ENCODE measurements at regions not wholly inside any gene's neighbourhood (a gene's known extent, or its start where the extent isn't known, plus 50 kb on each side); places are given as distances from the start of the nearest gene placed in this dataset.

DNA sequence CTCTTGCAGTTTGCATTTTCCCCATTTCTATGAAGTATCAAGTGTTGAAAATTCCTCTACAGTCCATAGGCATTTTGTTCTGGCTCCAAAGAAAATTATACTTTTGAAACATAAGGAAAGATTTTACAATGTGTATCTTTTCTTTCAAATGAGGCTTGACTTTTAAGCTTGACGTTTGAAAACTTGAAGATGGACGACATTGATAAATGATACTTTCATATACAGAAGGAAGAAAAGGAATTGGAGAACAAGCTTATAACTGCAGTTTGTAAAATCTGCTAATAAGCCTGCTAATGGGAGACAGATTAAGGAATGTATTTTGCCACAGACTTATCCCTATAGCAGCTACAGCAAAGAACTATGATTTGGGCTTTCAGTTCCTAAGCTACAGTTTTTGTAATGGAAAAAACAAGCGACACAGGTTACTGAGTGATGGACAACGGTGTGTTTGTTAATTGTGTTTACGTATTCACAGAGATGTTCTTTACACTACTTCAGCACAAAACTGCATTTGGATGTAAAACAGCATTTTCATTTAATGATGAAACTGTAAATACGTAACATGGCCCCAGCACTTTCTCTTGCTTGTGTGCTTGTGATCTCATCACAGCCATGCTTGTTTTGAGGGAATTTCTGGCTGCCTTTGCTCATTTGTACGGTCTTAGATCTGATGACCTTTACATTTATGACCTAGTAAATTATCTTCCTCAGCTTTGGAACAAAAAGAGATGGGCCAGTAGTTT, 83.2 kb upstream of the FAT1 start:
- Histone ChIP-seq H3K36me3 (no peaks in the 10 kb centered on the region), H3K4me1 (peaks cover 0 to 5% (median 0%) of the 10 kb centered on the region in 4 donors), H3K27ac (no peak overlapping the region), H3K27me3 (no peaks in the 10 kb centered on the region), H3K4me3 (no peak overlapping the region), H3K9me3 (no peaks in the 10 kb centered on the region)
- WGBS, 2 donors (ENCODE audit: low coverage in 1 of 2): 69 to 78% methylated on average over 6 to 7 of the region's 7 CpGs
- intact Hi-C loops (cut with DNase I; ENCODE audit: low total_unique reads) (no loop called here), in situ Hi-C loops (cut with MboI; ENCODE audit: low pct_ligation_motif_present in 1 of 4, low pct_unique_long_range_greater_than_20kb in 1 of 4, low sequenced_read_pairs in 3 of 4) (no loop called here)
- no peak for TF ChIP-seq POLR2A (IDR thresholded peaks at IDR 0.05)
- TF ChIP-seq, protein P1, sequence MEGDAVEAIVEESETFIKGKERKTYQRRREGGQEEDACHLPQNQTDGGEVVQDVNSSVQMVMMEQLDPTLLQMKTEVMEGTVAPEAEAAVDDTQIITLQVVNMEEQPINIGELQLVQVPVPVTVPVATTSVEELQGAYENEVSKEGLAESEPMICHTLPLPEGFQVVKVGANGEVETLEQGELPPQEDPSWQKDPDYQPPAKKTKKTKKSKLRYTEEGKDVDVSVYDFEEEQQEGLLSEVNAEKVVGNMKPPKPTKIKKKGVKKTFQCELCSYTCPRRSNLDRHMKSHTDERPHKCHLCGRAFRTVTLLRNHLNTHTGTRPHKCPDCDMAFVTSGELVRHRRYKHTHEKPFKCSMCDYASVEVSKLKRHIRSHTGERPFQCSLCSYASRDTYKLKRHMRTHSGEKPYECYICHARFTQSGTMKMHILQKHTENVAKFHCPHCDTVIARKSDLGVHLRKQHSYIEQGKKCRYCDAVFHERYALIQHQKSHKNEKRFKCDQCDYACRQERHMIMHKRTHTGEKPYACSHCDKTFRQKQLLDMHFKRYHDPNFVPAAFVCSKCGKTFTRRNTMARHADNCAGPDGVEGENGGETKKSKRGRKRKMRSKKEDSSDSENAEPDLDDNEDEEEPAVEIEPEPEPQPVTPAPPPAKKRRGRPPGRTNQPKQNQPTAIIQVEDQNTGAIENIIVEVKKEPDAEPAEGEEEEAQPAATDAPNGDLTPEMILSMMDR (IDR thresholded peaks at IDR 0.05): no peak
- no peak for TF ChIP-seq EP300 (IDR thresholded peaks at IDR 0.05; ENCODE audit: low read depth)
- TF ChIP-seq POLR2AphosphoS5 (IDR thresholded peaks at IDR 0.05): no peak
- no peak for DNase-seq

- intact Hi-C loops (cut with DNase I; ENCODE audit: low total_unique reads) (no loop called here), in situ Hi-C loops (cut with MboI; ENCODE audit: low pct_ligation_motif_present in 1 of 4, low pct_unique_long_range_greater_than_20kb in 1 of 4, low sequenced_read_pairs in 3 of 4) (no loop called here)
- Histone ChIP-seq H3K4me1 (peaks cover 0 to 13% (median 0%) of the 10 kb centered on the region in 4 donors), H3K4me3 (no peak overlapping the region), H3K27ac (no peak overlapping the region), H3K27me3 (no peaks in the 10 kb centered on the region), H3K36me3 (no peaks in the 10 kb centered on the region), H3K9me3 (no peaks in the 10 kb centered on the region)
- WGBS, 2 donors (ENCODE audit: low coverage in 1 of 2): 86 to 87% methylated on average over 7 of the region's 7 CpGs
- TF ChIP-seq, protein P1 (IDR thresholded peaks at IDR 0.05): no peak
- TF ChIP-seq POLR2AphosphoS5 (IDR thresholded peaks at IDR 0.05) (no peak), POLR2A (IDR thresholded peaks at IDR 0.05) (no peak), EP300 (IDR thresholded peaks at IDR 0.05; ENCODE audit: low read depth) (no peak)
- no peak for DNase-seq
These were observed 84.4 kb upstream of the FAT1 start for GRCh38 chr4:186807808-186808629.

- Histone ChIP-seq H3K27me3 (no peaks in the 10 kb centered on the region), H3K4me3 (no peak overlapping the region), H3K4me1 (peaks cover 0 to 17% (median 0%) of the 10 kb centered on the region in 4 donors), H3K27ac (no peak overlapping the region), H3K9me3 (no peaks in the 10 kb centered on the region), H3K36me3 (no peaks in the 10 kb centered on the region)
- WGBS, 2 donors (ENCODE audit: low coverage in 1 of 2): 72 to 76% methylated on average over 7 of the region's 7 CpGs
- DNase-seq: no peak
- intact Hi-C loops (cut with DNase I; ENCODE audit: low total_unique reads): no loop called here
- in situ Hi-C loops (cut with MboI; ENCODE audit: low pct_ligation_motif_present in 1 of 4, low pct_unique_long_range_greater_than_20kb in 1 of 4, low sequenced_read_pairs in 3 of 4): no loop called here
- TF ChIP-seq POLR2A (IDR thresholded peaks at IDR 0.05): no peak
These were observed 85.0 kb upstream of the FAT1 start for GRCh38 chr4:186808630-186809018.

- no peak for TF ChIP-seq EP300 (IDR thresholded peaks at IDR 0.05; ENCODE audit: low read depth)
- no peak for TF ChIP-seq POLR2AphosphoS5 (IDR thresholded peaks at IDR 0.05)
- no peak for TF ChIP-seq POLR2A (IDR thresholded peaks at IDR 0.05)
- TF ChIP-seq, protein P1 (IDR thresholded peaks at IDR 0.05): no peak
- no peaks in the 10 kb centered on the region for H3K9me3 ChIP-seq
- H3K36me3 ChIP-seq: no peaks in the 10 kb centered on the region
- DNase-seq: no peak
- intact Hi-C loops (cut with DNase I; ENCODE audit: low total_unique reads) (no loop called here), in situ Hi-C loops (cut with MboI; ENCODE audit: low pct_ligation_motif_present in 1 of 4, low pct_unique_long_range_greater_than_20kb in 1 of 4, low sequenced_read_pairs in 3 of 4) (no loop called here)
- H3K4me3 ChIP-seq: no peak overlapping the region
- WGBS, 2 donors (ENCODE audit: low coverage in 1 of 2): 96% methylated on average over 2 of the region's 2 CpGs; no CpG with 5 or more reads in 1 of the 2 donors
- no peaks in the 10 kb centered on the region for H3K27me3 ChIP-seq
- H3K4me1 ChIP-seq: peaks cover 0 to 22% (median 0%) of the 10 kb centered on the region in 4 donors
- no peak overlapping the region for H3K27ac ChIP-seq
These were observed 85.4 kb upstream of the FAT1 start for GRCh38 chr4:186809070-186809469.

Data from transverse colon (tissue), 4 donors.